H1 (cell line): ENCODE measurements at regions not wholly inside any gene's neighbourhood (a gene's known extent, or its start where the extent isn't known, plus 50 kb on each side); places are given as distances from the start of the nearest gene placed in this dataset.

Experiments used
- CTCF ChIA-PET: fragments of 300-600 bp; sonication (Branson Sonifier 250); formaldehyde crosslinking; loops from one replicate; lab custom pipeline; 2021; ENCODE audit not compliant: partially characterized antibody; lab: Charles Lee
- POLR2A ChIA-PET: fragments of 300-600 bp; sonication (Branson Sonifier 250); formaldehyde crosslinking; loops from one replicate; lab custom pipeline; 2021; ENCODE audit warnings: inconsistent platforms; ENCODE audit not compliant: partially characterized antibody; lab: Charles Lee
- DNase-seq, 2 experiments: peaks; one replicate each; pipeline versions ENCODE4 v3.0.0 to v3.0.0-alpha.2; 2010 to 2022; ENCODE audit warnings: low spot score in 2 of 2, low read depth in 1 of 2, mixed read lengths in 1 of 2
- FAIRE-seq: peaks from 2 replicates; lab custom pipeline; 2011; peaks lifted over from hg19 to GRCh38; lab: Jason Lieb, UNC
- H2AFZ ChIP-seq: 2 replicates; pipeline ENCODE4 v1.8.1; 2012; ENCODE audit warnings: low read length, inconsistent platforms
- H2AK5ac ChIP-seq: 2 replicates; pipeline ENCODE4 v1.6.1; 2013; ENCODE audit warnings: low read depth, low read length
- H2BK120ac ChIP-seq: replicated peaks from 2 replicates; pipeline ENCODE3; 2013; ENCODE audit warnings: low read depth, low read length, inconsistent platforms
- H2BK12ac ChIP-seq: 2 replicates; pipeline ENCODE4 v1.6.1; 2013; ENCODE audit warnings: low read depth, low read length
- H2BK15ac ChIP-seq: 2 replicates; pipeline ENCODE4 v1.6.1; 2013; ENCODE audit warnings: low read length
- H2BK20ac ChIP-seq: 2 replicates; pipeline ENCODE4 v1.6.1; 2013; ENCODE audit warnings: low read length
- H2BK5ac ChIP-seq: 2 replicates; pipeline ENCODE4 v1.6.1; 2013; ENCODE audit warnings: low read depth, low read length
- H3K14ac ChIP-seq: 2 replicates; pipeline ENCODE4 v1.6.1; 2013; ENCODE audit warnings: inconsistent platforms; ENCODE audit not compliant: insufficient read length
- H3K18ac ChIP-seq: 2 replicates; pipeline ENCODE4 v1.6.1; 2013; ENCODE audit warnings: low read length; ENCODE audit errors: extremely low read depth
- H3K23ac ChIP-seq: 2 replicates; pipeline ENCODE4 v1.6.1; 2013; ENCODE audit warnings: inconsistent platforms; ENCODE audit not compliant: insufficient read length
- H3K23me2 ChIP-seq: 2 replicates; pipeline ENCODE4 v1.6.1; 2013; ENCODE audit warnings: low read depth, low read length
- H3K27ac ChIP-seq: 2 replicates; pipeline ENCODE4 v1.6.1; 2011; ENCODE audit warnings: low read depth, low read length, inconsistent platforms
- H3K27me3 ChIP-seq, 4 experiments: replicated peaks in 1 of 4; 1 replicate in 1 of 4; 2 replicates in 3 of 4; pipeline versions ENCODE4 v1.6.1 to v1.8.1; 2011 to 2013; ENCODE audit warnings: low read length in 3 of 4, mild to moderate bottlenecking in 3 of 4, inconsistent platforms in 2 of 4, mixed read lengths in 2 of 4, moderate library complexity in 1 of 4; ENCODE audit not compliant: control insufficient read depth in 3 of 4, insufficient read depth in 3 of 4; ENCODE audit errors: extremely low read depth in 1 of 4
- H3K36me3 ChIP-seq, 4 experiments: 2 replicates each; pipeline versions ENCODE4 v1.6.1 to v1.8.1; 2011 to 2013; ENCODE audit warnings: mild to moderate bottlenecking in 4 of 4, low read length in 3 of 4, moderate library complexity in 2 of 4, control low read depth in 1 of 4, inconsistent platforms in 1 of 4; ENCODE audit not compliant: insufficient read depth in 4 of 4, control insufficient read depth in 2 of 4
- H3K4ac ChIP-seq: replicated peaks from 2 replicates; pipeline ENCODE3; 2013; ENCODE audit warnings: low read length, low read depth, mixed read lengths, inconsistent platforms; ENCODE audit not compliant: insufficient read length
- H3K4me1 ChIP-seq, 4 experiments: replicated peaks in 1 of 4; 1 replicate in 1 of 4; 2 replicates in 3 of 4; pipeline versions ENCODE4 v1.6.1 to v1.8.1; 2011 to 2013; ENCODE audit warnings: low read length in 3 of 4, inconsistent platforms in 2 of 4, mixed read lengths in 1 of 4; ENCODE audit not compliant: insufficient read depth in 4 of 4, control insufficient read depth in 3 of 4
- H3K4me2 ChIP-seq, 2 experiments: 2 replicates each; pipeline versions ENCODE4 v1.6.1 to v1.8.1; 2011 to 2013; ENCODE audit warnings: low read depth in 2 of 2, low read length in 2 of 2, control low read depth in 1 of 2, inconsistent platforms in 1 of 2, mild to moderate bottlenecking in 1 of 2; ENCODE audit not compliant: insufficient read depth in 1 of 2
- H3K4me3 ChIP-seq, 4 experiments: fragments of 200-600, 300-600 bp in 1 of 4; sonication (generic), shearing (Covaris generic), sonication (Bioruptor Twin) in 1 of 4; 2 replicates each; pipeline versions ENCODE4 v1.5.1 to v1.8.1; 2011 to 2016; ENCODE audit warnings: low read length in 4 of 4, low read depth in 3 of 4, control low read depth in 2 of 4, inconsistent platforms in 2 of 4, mild to moderate bottlenecking in 2 of 4, mixed read lengths in 1 of 4, moderate library complexity in 1 of 4; ENCODE audit not compliant: insufficient read depth in 2 of 4; ENCODE audit errors: extremely low read depth in 1 of 4
- H3K56ac ChIP-seq: replicated peaks from 2 replicates; pipeline ENCODE3; 2013; ENCODE audit warnings: low read depth, mild to moderate bottlenecking, mixed read lengths, low read length, inconsistent platforms; ENCODE audit not compliant: insufficient read length
- H3K79me1 ChIP-seq: 2 replicates; pipeline ENCODE4 v1.6.1; 2013; ENCODE audit warnings: low read depth, low read length, control low read depth
- H3K79me2 ChIP-seq, 2 experiments: 2 replicates each; pipeline versions ENCODE4 v1.6.1 to v1.8.1; 2012 to 2013; ENCODE audit warnings: low read length in 2 of 2, mild to moderate bottlenecking in 2 of 2, inconsistent platforms in 1 of 2; ENCODE audit not compliant: insufficient read depth in 2 of 2, control insufficient read depth in 1 of 2
- H3K9ac ChIP-seq, 4 experiments: replicated peaks in 1 of 4; 1 replicate in 1 of 4; 2 replicates in 3 of 4; pipeline versions ENCODE4 v1.6.1 to v1.8.1; 2011 to 2013; ENCODE audit warnings: low read depth in 3 of 4, low read length in 3 of 4, control low read depth in 2 of 4, mild to moderate bottlenecking in 2 of 4, moderate library complexity in 2 of 4, inconsistent platforms in 1 of 4; ENCODE audit errors: extremely low read depth in 1 of 4
- H3K9me3 ChIP-seq, 2 experiments: 2 replicates each; pipeline versions ENCODE4 v1.6.1 to v1.8.1; 2012 to 2013; ENCODE audit warnings: mild to moderate bottlenecking in 2 of 2, moderate library complexity in 2 of 2, control low read depth in 1 of 2, inconsistent platforms in 1 of 2, low read depth in 1 of 2, low read length in 1 of 2, mixed read lengths in 1 of 2; ENCODE audit not compliant: insufficient read depth in 2 of 2
- H4K20me1 ChIP-seq, 2 experiments: replicated peaks in 1 of 2; 2 replicates each; pipeline versions ENCODE3 to v1.8.1; 2011 to 2013; ENCODE audit warnings: inconsistent platforms in 2 of 2, low read length in 2 of 2, mild to moderate bottlenecking in 1 of 2; ENCODE audit not compliant: insufficient read depth in 2 of 2, control insufficient read depth in 1 of 2
- H4K5ac ChIP-seq: 2 replicates; pipeline ENCODE4 v1.6.1; 2013; ENCODE audit warnings: low read length, low read depth, mixed read lengths, inconsistent platforms; ENCODE audit not compliant: insufficient read length
- H4K8ac ChIP-seq: 2 replicates; pipeline ENCODE4 v1.8.0; 2013; ENCODE audit warnings: mild to moderate bottlenecking, moderate library complexity, low read length, inconsistent platforms; ENCODE audit not compliant: insufficient read depth; ENCODE audit errors: extremely low read depth
- H4K91ac ChIP-seq: replicated peaks from 2 replicates; pipeline ENCODE3; 2013; ENCODE audit warnings: low read length, mixed read lengths, inconsistent platforms; ENCODE audit not compliant: insufficient read length
- KDM5A ChIP-seq: fragments of 200-600 bp; IDR thresholded peaks from 2 replicates; pipeline ENCODE4 v1.7.1; 2012; ENCODE audit warnings: mild to moderate bottlenecking, low read length, inconsistent platforms, mixed read lengths
- WGBS, 2 experiments: shearing (Covaris generic) in 1 of 2; methylation state at CpG; one replicate each; pipeline versions ENCODE4 v1.1.6 to v1.1.7; 2013 to 2015; ENCODE audit warnings: low lambda C conversion rate in 2 of 2, mixed read lengths in 2 of 2, inconsistent platforms in 1 of 2, low coverage in 1 of 2, missing lambda C conversion rate in 1 of 2; ENCODE audit not compliant: insufficient replicate concordance in 2 of 2, insufficient coverage in 1 of 2, insufficient read length in 1 of 2; ENCODE audit errors: extremely low coverage in 1 of 2, missing lambda C conversion rate in 1 of 2; 5-methylcytosine and 5-hydroxymethylcytosine counted together

GRCh38 chr12:63008372-63008771, 73.4 kb upstream of the PPM1H start:
- H3K18ac ChIP-seq = no peak overlapping the region
- H2BK20ac ChIP-seq = no peak overlapping the region
- FAIRE-seq (no peak), DNase-seq (no peak)
- H2AK5ac ChIP-seq = no peak overlapping the region
- H4K5ac ChIP-seq = no peak overlapping the region
- H3K23ac ChIP-seq = no peak overlapping the region
- H2BK5ac ChIP-seq = no peak overlapping the region
- WGBS, 2 experiments = 94% methylated on average over 4 of the region's 4 CpGs; no CpG with 5 or more reads in 1 of the 2 experiments
- no peaks in the 10 kb centered on the region for H3K9me3 ChIP-seq
- H3K23me2 ChIP-seq = no peaks in the 10 kb centered on the region
- no peak overlapping the region for H2BK12ac ChIP-seq
- CTCF ChIA-PET = interaction anchor here (0.9 to 1.3 kb wide), 4 partner anchors 10 to 60 kb away, joined by 3 to 4 read pairs (median 3); no protein-coding TSS in a partner anchor
- no peak overlapping the region for H3K4ac ChIP-seq
- no peaks in the 10 kb centered on the region for H3K27me3 ChIP-seq
- no peak for TF ChIP-seq KDM5A
- TF ChIP-seq, all 59 proteins: peak for 0
- Histone ChIP-seq H3K4me3 (no peak overlapping the region), H3K4me2 (no peak overlapping the region), H3K56ac (no peak overlapping the region), H4K91ac (no peak overlapping the region), H2BK15ac (no peak overlapping the region), H4K20me1 (no peaks in the 10 kb centered on the region), H3K14ac (no peak overlapping the region), H3K79me2 (no peaks in the 10 kb centered on the region), H2AFZ (no peak overlapping the region), H3K9ac (no peak overlapping the region), H3K27ac (no peak overlapping the region), H3K36me3 (no peaks in the 10 kb centered on the region), H3K79me1 (no peaks in the 10 kb centered on the region), H4K8ac (no peak overlapping the region), H3K4me1 (no peaks in the 10 kb centered on the region; a peak in 1 of 7 replicates), H2BK120ac (no peak overlapping the region)
- POLR2A ChIA-PET = interaction anchor here (0.7 kb wide), 1 partner anchor 19 kb away, joined by 3 read pairs; no protein-coding TSS in a partner anchor
